ENCODE measurements at regions not wholly inside any gene's neighbourhood (a gene's known extent, or its start where the extent isn't known, plus 50 kb on each side); places are given as distances from the start of the nearest gene placed in this dataset.

GRCh38 chr14:57009585-57010515 is 199.6 kb upstream of the OTX2 start (continued):
- peak; percentile 59 to 80 for TF ChIP-seq MNT (conservative IDR thresholded peaks at IDR 0.05)
- peak; percentile 9; the same call in 1 of the 2 replicates for TF ChIP-seq PHF8 (IDR thresholded peaks at IDR 0.05; ENCODE audit: borderline replicate concordance, low read length)
- TF ChIP-seq DACH1 (IDR thresholded peaks at IDR 0.05; ENCODE audit: partially characterized antibody): peak; percentile 51
- peak in 1 of 2 experiments; percentile 36; a peak in 1 of 4 replicates for TF ChIP-seq FOXA3 (CRISPR knock-in tag; conservative IDR thresholded peaks at IDR 0.05 in 1 of 2, IDR thresholded peaks at IDR 0.05 in 1 of 2)
- TF ChIP-seq HES1 (IDR thresholded peaks at IDR 0.05; ENCODE audit: low read depth): peak; percentile 69; the same call in 1 of the 2 replicates
- no peak for TF ChIP-seq SMAD3 (CRISPR knock-in tag; conservative IDR thresholded peaks at IDR 0.05)
- TF ChIP-seq FOSL1 (tag; conservative IDR thresholded peaks at IDR 0.05): peak; percentile 52
- peak; percentile 27; the same call in 1 of the 2 replicates for TF ChIP-seq ELF1 (tag; IDR thresholded peaks at IDR 0.05)
- TF ChIP-seq EP400 (IDR thresholded peaks at IDR 0.05): peak; percentile 36; the same call in 1 of the 2 replicates
- TF ChIP-seq ELF4 (CRISPR knock-in tag; IDR thresholded peaks at IDR 0.05): 0 out of 2 replicates have a peak, but pooled peaks have one; percentile 48
- TF ChIP-seq EP300 (IDR thresholded peaks at IDR 0.05; ENCODE audit: low read length): peak; percentile 93
- peak; percentile 75 for TF ChIP-seq NFE2 (IDR thresholded peaks at IDR 0.05; ENCODE audit: low read depth)
- TF ChIP-seq YY1 (IDR thresholded peaks at IDR 0.05; ENCODE audit: borderline replicate concordance in 1 of 3, control insufficient read depth in 1 of 3, extremely low read depth in 1 of 3, insufficient read depth in 3 of 3, insufficient read length in 1 of 3, insufficient replicate concordance in 2 of 3, low read depth in 1 of 3, low read length in 2 of 3): peak in 1 of 3 experiments; percentile 12
- peak; percentile 34; the same call in 1 of the 2 replicates for TF ChIP-seq TFAP4 (CRISPR knock-in tag; IDR thresholded peaks at IDR 0.05; ENCODE audit: borderline replicate concordance)
- 0 out of 2 replicates have a peak, but pooled peaks have one; percentile 55 for TF ChIP-seq ZNF395 (CRISPR knock-in tag; IDR thresholded peaks at IDR 0.05)
- peak; percentile 73; the same call in 1 of the 2 replicates for TF ChIP-seq RNF2 (IDR thresholded peaks at IDR 0.05)

Data from K562 (cell line).